C4-2B (cell line): ENCODE measurements at regions not wholly inside any gene's neighbourhood (a gene's known extent, or its start where the extent isn't known, plus 50 kb on each side); places are given as distances from the start of the nearest gene placed in this dataset.
A peak's percentile ranks its signal among the peaks of the same experiment; 100 is the strongest.

Experiments used
- H3K27ac ChIP-seq: fragments of 450-650 bp; 2 replicates; pipeline ENCODE4 v1.5.1; 2017
- ZFX ChIP-seq: fragments of 450-650 bp; IDR thresholded peaks from 2 replicates; pipeline ENCODE4 v1.6.1; 2017
- TF ChIP-seq, protein P1 (sequence below): fragments of 450-650 bp; conservative IDR thresholded peaks from 2 replicates; pipeline ENCODE4 v1.5.1; 2017; ENCODE audit warnings: mild to moderate bottlenecking

DNA sequence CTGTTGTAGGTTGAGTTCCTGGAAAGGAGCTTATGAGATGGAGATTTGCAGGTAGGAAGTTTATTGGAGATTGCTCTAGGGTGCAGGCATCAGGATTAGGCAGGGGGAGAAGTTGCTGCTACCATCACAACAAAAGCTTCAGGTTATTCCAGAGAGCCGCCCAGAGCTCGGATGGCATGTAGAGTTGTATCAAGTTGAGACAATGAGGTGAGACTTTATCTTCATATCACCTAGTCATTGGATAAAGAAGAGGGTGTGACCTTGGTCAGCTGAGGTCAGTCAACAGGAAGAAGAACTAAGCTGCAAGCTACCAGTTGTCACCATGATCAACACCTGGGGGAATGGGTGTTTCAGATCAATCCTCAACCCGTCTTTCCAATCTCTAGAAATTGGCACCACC, 342.0 kb downstream of the RFC3 start:
- no peak overlapping the region; the same call in 1 of the 2 replicates for H3K27ac ChIP-seq
- TF ChIP-seq ZFX = no peak
- TF ChIP-seq, protein P1, sequence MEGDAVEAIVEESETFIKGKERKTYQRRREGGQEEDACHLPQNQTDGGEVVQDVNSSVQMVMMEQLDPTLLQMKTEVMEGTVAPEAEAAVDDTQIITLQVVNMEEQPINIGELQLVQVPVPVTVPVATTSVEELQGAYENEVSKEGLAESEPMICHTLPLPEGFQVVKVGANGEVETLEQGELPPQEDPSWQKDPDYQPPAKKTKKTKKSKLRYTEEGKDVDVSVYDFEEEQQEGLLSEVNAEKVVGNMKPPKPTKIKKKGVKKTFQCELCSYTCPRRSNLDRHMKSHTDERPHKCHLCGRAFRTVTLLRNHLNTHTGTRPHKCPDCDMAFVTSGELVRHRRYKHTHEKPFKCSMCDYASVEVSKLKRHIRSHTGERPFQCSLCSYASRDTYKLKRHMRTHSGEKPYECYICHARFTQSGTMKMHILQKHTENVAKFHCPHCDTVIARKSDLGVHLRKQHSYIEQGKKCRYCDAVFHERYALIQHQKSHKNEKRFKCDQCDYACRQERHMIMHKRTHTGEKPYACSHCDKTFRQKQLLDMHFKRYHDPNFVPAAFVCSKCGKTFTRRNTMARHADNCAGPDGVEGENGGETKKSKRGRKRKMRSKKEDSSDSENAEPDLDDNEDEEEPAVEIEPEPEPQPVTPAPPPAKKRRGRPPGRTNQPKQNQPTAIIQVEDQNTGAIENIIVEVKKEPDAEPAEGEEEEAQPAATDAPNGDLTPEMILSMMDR = no peak

DNA sequence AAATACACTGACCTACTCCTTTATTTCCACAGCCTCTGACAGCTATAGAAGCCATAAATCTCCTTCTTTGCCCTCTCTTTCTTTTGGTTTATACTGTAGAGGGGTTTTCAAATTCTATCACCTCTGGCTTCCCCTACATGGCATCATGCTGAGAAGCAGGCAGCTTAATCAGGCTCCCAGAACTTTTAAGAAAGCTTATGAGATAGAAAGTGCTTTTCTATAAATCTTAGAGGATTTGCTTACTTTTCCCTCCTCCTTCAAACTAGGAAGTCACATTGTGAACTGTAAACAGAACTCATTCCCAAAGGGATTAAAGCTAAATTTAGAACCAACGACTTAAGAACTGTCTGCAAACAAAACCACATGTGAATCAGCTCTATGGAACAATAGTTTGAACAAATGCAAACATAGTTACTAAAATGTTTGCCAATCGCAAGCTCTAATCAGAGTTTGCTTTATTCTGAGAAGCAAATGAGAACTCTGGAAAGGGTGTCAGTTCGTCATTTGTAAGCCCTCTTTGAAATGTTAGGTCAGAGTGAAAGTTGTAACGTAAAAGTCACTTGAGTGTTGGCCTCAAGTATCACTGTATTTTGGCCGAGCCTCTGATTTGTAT, 344.1 kb downstream of the RFC3 start:
- no peak for TF ChIP-seq ZFX
- TF ChIP-seq, protein P1 = no peak
- peak overlapping the region; percentile 61; the same call in 1 of the 2 replicates for H3K27ac ChIP-seq

DNA sequence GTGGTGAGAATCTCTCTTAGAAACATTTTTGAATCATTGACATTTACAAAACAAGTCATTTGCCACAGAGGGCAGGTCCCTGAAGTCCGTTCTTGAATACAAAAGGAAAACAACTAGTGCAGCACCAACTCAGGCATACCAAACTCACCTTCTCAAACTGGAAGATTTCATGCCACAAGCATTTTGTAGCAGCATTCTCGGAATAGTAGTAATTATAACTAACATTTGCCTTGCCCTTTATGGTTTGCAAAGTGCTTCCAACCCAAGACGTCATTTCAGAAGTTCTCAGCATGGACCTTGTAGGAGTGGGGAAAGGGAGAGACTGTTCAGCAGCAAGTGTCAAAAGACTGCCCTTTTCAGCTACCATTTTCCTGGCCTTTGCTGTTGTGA, 344.6 kb downstream of the RFC3 start:
- no peak for TF ChIP-seq ZFX
- TF ChIP-seq, protein P1 = no peak
- peak overlapping the region; percentile 61; the same call in 1 of the 2 replicates for H3K27ac ChIP-seq

DNA sequence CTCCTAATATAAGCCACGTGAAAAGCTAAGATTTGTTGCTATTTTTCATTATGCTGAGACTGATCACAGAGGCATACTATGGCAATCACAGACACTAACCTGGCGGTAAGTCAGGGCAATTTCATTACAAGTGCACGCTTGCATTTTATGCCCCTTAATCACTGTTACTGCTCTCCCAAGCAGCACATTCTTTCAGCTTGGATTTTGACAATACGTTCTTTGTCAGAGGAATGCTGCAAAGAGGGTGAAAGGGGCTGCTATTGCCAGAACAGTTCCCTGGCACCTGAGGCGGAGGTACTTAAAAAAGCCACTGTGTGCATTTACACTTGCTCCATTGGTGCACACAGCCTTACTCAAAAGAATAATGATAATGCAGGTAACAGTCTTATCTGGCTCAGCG, 346.6 kb downstream of the RFC3 start:
- H3K27ac ChIP-seq = no peak overlapping the region
- TF ChIP-seq ZFX = no peak
- TF ChIP-seq, protein P1 = no peak

DNA sequence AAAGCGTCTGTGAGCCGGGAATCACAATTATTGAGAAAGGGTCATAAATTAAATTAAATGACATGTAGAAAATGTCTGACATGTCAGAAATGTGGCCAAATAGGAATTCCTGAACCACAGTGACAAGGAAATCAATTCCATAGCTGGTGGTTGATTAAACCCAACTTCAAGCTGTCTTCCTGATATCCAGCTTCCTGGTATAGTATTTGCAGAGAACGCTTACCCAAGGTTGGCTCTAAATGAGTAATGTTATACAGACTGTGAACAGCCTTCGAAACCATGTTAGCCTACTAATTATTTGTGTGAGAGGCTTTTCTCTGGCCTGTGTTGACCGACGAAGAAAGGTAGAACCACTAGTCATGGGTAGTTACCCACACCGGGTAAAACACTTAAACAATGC, 347.2 kb downstream of the RFC3 start:
- TF ChIP-seq ZFX = no peak
- TF ChIP-seq, protein P1 = no peak
- H3K27ac ChIP-seq = no peak overlapping the region

DNA sequence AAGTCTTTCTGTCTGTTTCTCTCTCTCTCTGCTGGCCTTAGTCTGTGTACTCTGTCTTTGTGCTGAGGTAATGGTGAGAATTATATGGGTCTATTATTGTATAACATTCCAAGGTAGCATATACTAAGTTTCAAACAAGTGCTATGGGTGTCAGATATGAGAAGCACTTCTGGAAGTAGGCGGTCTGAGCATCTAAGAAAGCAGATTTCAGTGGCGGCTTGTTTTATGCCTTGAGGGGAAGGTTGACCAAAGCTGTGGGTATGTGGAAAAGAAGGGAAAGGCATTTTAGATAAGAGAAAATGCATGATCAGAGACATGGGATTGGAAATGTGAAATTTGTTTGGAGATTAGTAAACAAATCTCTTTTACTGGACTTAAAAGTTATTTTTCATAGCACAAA, 348.5 kb downstream of the RFC3 start:
- no peak overlapping the region for H3K27ac ChIP-seq
- TF ChIP-seq, protein P1 = no peak
- no peak for TF ChIP-seq ZFX

DNA sequence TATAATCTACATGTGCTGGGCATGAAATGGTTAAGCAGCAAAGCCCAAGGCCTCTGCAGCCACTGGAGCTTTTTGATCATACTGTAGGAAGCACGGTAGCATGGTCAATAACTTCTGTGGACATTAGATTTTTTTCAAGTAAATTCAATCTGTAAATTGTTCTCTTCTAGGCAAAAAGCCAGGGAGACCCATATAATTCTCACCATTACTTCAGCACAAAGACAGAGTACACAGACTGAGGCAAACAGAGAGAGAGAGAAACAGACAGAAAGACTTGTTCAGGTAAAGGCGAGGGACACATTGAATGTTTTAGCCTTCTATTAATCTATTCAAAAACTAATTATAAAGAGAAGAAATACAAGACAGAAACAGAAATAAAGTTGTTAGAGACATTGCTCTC, 349.4 kb downstream of the RFC3 start:
- no peak overlapping the region for H3K27ac ChIP-seq
- no peak for TF ChIP-seq ZFX
- TF ChIP-seq, protein P1 = no peak
